A673 (cell line): ENCODE measurements at regions not wholly inside any gene's neighbourhood (a gene's known extent, or its start where the extent isn't known, plus 50 kb on each side); places are given as distances from the start of the nearest gene placed in this dataset.

Experiments used
- BruUV-seq: library from RNA; stranded (reverse); fragments of 400-500 nt; replicated peaks from 2 replicates; lab custom pipeline; 2021; lab: Mats Ljungman, UMichigan
- CTCF ChIA-PET: fragments of 300-600 bp; sonication (Branson Sonifier 250); formaldehyde crosslinking; loops from one replicate; lab custom pipeline; 2022; ENCODE audit warnings: antibody characterized with exemption; lab: Charles Lee
- POLR2A ChIA-PET: fragments of 300-600 bp; sonication (Branson Sonifier 250); formaldehyde crosslinking; loops from one replicate; lab custom pipeline; 2022; ENCODE audit warnings: antibody characterized with exemption; ENCODE audit not compliant: low non-redundant PET; lab: Charles Lee
- DNase-seq: peaks from one replicate; pipeline ENCODE4 v3.0.0-alpha.2; 2015; ENCODE audit warnings: low spot score
- H3K27ac ChIP-seq: fragments of 200-600 bp; sonication (generic); 2 replicates; pipeline ENCODE4 v1.5.1; 2016; ENCODE audit warnings: mixed run types, low read depth, mild to moderate bottlenecking, mixed read lengths, antibody characterized with exemption, low read length; ENCODE audit not compliant: poor library complexity, severe bottlenecking
- H3K27me3 ChIP-seq: fragments of 200-600 bp; sonication (generic); replicated peaks from 2 replicates; pipeline ENCODE4 v1.6.1; 2017; ENCODE audit warnings: mixed run types, low read depth, mild to moderate bottlenecking, mixed read lengths, antibody characterized with exemption, low read length; ENCODE audit not compliant: insufficient read depth, poor library complexity
- H3K36me3 ChIP-seq: fragments of 200-600 bp; sonication (generic); 2 replicates; pipeline ENCODE4 v1.6.1; 2016; ENCODE audit warnings: mixed run types, mild to moderate bottlenecking, mixed read lengths, antibody characterized with exemption, low read length; ENCODE audit not compliant: insufficient read depth, poor library complexity, severe bottlenecking
- H3K4me1 ChIP-seq: fragments of 200-600 bp; sonication (generic); 2 replicates; pipeline ENCODE4 v1.6.1; 2017; ENCODE audit warnings: mixed run types, mild to moderate bottlenecking, mixed read lengths, antibody characterized with exemption, low read length; ENCODE audit not compliant: insufficient read depth, poor library complexity, severe bottlenecking
- H3K4me3 ChIP-seq: fragments of 200-600 bp; sonication (generic); 2 replicates; pipeline ENCODE4 v1.5.1; 2016; ENCODE audit warnings: low read depth, mixed run types, mild to moderate bottlenecking, mixed read lengths, low read length; ENCODE audit not compliant: poor library complexity, severe bottlenecking
- H3K9me3 ChIP-seq: fragments of 200-600 bp; sonication (generic); 2 replicates; pipeline ENCODE4 v1.6.1; 2016; ENCODE audit warnings: mixed run types, low read depth, mild to moderate bottlenecking, mixed read lengths, antibody characterized with exemption, low read length; ENCODE audit not compliant: poor library complexity, severe bottlenecking
- CTCF ChIP-seq: fragments of 300-800, 200-600 bp; sonication (generic); conservative IDR thresholded peaks from 2 replicates; pipeline ENCODE4 v1.5.1; 2017; ENCODE audit warnings: low read depth, mild to moderate bottlenecking, antibody characterized with exemption, low read length, moderate library complexity, mixed read lengths
- EZH2 ChIP-seq: fragments of 200-600 bp; sonication (generic); IDR thresholded peaks from 2 replicates; pipeline ENCODE4 v1.6.1; 2017; ENCODE audit warnings: borderline replicate concordance, low read depth, mild to moderate bottlenecking, mixed read lengths, antibody characterized with exemption, low read length; ENCODE audit not compliant: poor library complexity, severe bottlenecking
- intact Hi-C: fragments of 100-400 bp; cut with micrococcal nuclease; formaldehyde crosslinking; loops from one replicate; pipeline ENCODE4 v1.10.0; 2022; ENCODE audit not compliant: unreplicated experiment

GRCh38 chr14:97395068-97395467 lies 597.9 kb downstream of the VRK1 start:
- BruUV-seq = no TSS peak
- no peak for TF ChIP-seq CTCF
- no peak for TF ChIP-seq EZH2
- CTCF ChIA-PET = no interaction called here
- H3K9me3 ChIP-seq = no peaks in the 10 kb centered on the region
- no peaks in the 10 kb centered on the region for H3K36me3 ChIP-seq
- no peaks in the 10 kb centered on the region for H3K27me3 ChIP-seq
- intact Hi-C loops = no loop called here
- POLR2A ChIA-PET = no interaction called here
- no peak overlapping the region for H3K4me3 ChIP-seq
- H3K4me1 ChIP-seq = no peaks in the 10 kb centered on the region
- H3K27ac ChIP-seq = no peak overlapping the region
- DNase-seq = no peak

- no TSS peak for BruUV-seq
- ChIA-PET CTCF (no interaction called here), POLR2A (no interaction called here)
- no peaks in the 10 kb centered on the region for H3K9me3 ChIP-seq
- H3K27ac ChIP-seq = no peak overlapping the region
- no peaks in the 10 kb centered on the region for H3K4me1 ChIP-seq
- no peak for TF ChIP-seq EZH2
- TF ChIP-seq CTCF = no peak
- intact Hi-C loops = no loop called here
- no peaks in the 10 kb centered on the region for H3K27me3 ChIP-seq
- H3K36me3 ChIP-seq = no peaks in the 10 kb centered on the region
- DNase-seq = no peak
- no peak overlapping the region for H3K4me3 ChIP-seq
These were observed 604.5 kb downstream of the VRK1 start for GRCh38 chr14:97401714-97402113.

- Histone ChIP-seq H3K4me3 (no peak overlapping the region), H3K27me3 (no peaks in the 10 kb centered on the region), H3K4me1 (no peaks in the 10 kb centered on the region), H3K9me3 (no peaks in the 10 kb centered on the region), H3K36me3 (no peaks in the 10 kb centered on the region), H3K27ac (no peak overlapping the region)
- TF ChIP-seq CTCF (no peak), EZH2 (no peak)
- intact Hi-C loops = no loop called here
- DNase-seq = no peak
- POLR2A ChIA-PET = no interaction called here
- no TSS peak for BruUV-seq
- CTCF ChIA-PET = no interaction called here
These were observed 605.1 kb downstream of the VRK1 start for GRCh38 chr14:97402279-97402678.
